Fibroblast of lung (primary cell): ENCODE measurements at regions not wholly inside any gene's neighbourhood (a gene's known extent, or its start where the extent isn't known, plus 50 kb on each side); places are given as distances from the start of the nearest gene placed in this dataset.

Source experiments
- EZH2 ChIP-seq: IDR thresholded peaks from 2 replicates; pipeline ENCODE4 v1.5.1; 2012; ENCODE audit warnings: low read length, control low read depth, mild to moderate bottlenecking; ENCODE audit errors: missing control alignments
- TF ChIP-seq, protein P1 (sequence below), 2 donors: IDR thresholded peaks in 1 of 2; conservative IDR thresholded peaks in 1 of 2; 1 replicate in 1 of 2; 2 replicates in 1 of 2; pipeline ENCODE4 v1.5.1; 2011 to 2012; ENCODE audit warnings: low read length in 2 of 2, control low read depth in 1 of 2, inconsistent platforms in 1 of 2, low read depth in 1 of 2, mild to moderate bottlenecking in 1 of 2

- TF ChIP-seq, protein P1, sequence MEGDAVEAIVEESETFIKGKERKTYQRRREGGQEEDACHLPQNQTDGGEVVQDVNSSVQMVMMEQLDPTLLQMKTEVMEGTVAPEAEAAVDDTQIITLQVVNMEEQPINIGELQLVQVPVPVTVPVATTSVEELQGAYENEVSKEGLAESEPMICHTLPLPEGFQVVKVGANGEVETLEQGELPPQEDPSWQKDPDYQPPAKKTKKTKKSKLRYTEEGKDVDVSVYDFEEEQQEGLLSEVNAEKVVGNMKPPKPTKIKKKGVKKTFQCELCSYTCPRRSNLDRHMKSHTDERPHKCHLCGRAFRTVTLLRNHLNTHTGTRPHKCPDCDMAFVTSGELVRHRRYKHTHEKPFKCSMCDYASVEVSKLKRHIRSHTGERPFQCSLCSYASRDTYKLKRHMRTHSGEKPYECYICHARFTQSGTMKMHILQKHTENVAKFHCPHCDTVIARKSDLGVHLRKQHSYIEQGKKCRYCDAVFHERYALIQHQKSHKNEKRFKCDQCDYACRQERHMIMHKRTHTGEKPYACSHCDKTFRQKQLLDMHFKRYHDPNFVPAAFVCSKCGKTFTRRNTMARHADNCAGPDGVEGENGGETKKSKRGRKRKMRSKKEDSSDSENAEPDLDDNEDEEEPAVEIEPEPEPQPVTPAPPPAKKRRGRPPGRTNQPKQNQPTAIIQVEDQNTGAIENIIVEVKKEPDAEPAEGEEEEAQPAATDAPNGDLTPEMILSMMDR (conservative IDR thresholded peaks at IDR 0.05 in 1 of 2, IDR thresholded peaks at IDR 0.05 in 1 of 2; ENCODE audit: low read depth in 1 of 2, low read length in 2 of 2), result no peak
- no peak for TF ChIP-seq EZH2
Observed at GRCh38 chr14:84544486-84545131, 985.3 kb upstream of the FLRT2 start.
